ENCODE measurements at regions not wholly inside any gene's neighbourhood (a gene's known extent, or its start where the extent isn't known, plus 50 kb on each side); places are given as distances from the start of the nearest gene placed in this dataset.

GRCh38 chr4:188455062-188455752 is 316.0 kb downstream of the TRIML1 start:
- H3K36me3 ChIP-seq: no peaks in the 10 kb centered on the region
- TF ChIP-seq EP300 (IDR thresholded peaks at IDR 0.05): no peak
- no peak for TF ChIP-seq POLR2A (IDR thresholded peaks at IDR 0.05)
- no peak for TF ChIP-seq CTCF (IDR thresholded peaks at IDR 0.05)
- no peak for TF ChIP-seq POLR2AphosphoS5 (IDR thresholded peaks at IDR 0.05)
- 89 to 91% methylated on average over 6 of the region's 6 CpGs for WGBS, 2 donors
- peaks cover 0 to 9% (median 4%) of the 10 kb centered on the region in 4 donors for H3K4me1 ChIP-seq
- intact Hi-C loops (cut with DNase I): no loop called here
- no peaks in the 10 kb centered on the region for H3K9me3 ChIP-seq
- no peak for DNase-seq
- H3K27me3 ChIP-seq: no peaks in the 10 kb centered on the region
- H3K4me3 ChIP-seq: no peak overlapping the region
- no peak overlapping the region for H3K27ac ChIP-seq

DNA sequence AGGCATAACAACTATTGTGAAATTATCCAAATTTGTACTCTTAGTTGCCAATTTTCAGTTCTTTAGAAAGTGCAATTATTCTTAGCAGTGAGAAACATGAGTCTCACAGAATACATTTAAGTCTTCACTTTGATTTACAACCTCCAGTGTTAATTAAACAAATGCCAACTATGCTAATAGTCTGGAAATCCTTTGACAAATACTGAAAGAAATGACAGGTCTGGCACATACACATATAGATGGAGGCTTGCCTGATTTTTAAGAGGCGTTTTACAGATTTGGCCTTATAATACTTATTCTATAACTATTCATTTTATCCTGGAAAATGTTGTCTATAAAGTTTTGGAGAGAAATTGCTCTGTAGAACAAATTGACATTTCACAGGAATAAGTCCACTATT is 320.1 kb downstream of the TRIML1 start:
- Histone ChIP-seq H3K27me3 (no peaks in the 10 kb centered on the region), H3K9me3 (no peaks in the 10 kb centered on the region), H3K36me3 (no peaks in the 10 kb centered on the region), H3K4me1 (no peaks in the 10 kb centered on the region), H3K4me3 (no peak overlapping the region), H3K27ac (no peak overlapping the region)
- TF ChIP-seq POLR2A (IDR thresholded peaks at IDR 0.05): no peak
- no peak for TF ChIP-seq CTCF (IDR thresholded peaks at IDR 0.05)
- no peak for TF ChIP-seq EP300 (IDR thresholded peaks at IDR 0.05)
- no peak for TF ChIP-seq POLR2AphosphoS5 (IDR thresholded peaks at IDR 0.05)
- DNase-seq: no peak
- intact Hi-C loops (cut with DNase I): no loop called here
- WGBS, 2 donors: 76 to 80% methylated on average over 1 of the region's 1 CpG

DNA sequence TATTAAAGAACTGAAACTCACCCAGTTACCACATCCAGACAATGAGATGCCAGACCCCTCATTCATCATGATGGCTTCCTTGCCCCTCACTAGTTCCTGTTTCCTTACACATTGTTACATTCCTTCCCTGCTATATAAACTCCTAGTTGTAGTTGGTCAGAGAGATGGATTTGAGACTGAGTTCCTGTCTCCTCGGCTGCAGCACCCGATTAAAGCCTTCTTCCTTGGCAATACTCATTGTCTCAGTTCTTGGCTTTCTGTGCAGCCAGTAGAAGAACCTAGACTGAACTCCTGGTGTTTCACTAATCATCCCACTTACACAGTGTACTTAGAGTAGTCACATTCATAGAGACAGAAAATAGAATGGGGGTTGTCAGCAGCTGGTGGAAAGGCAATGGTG is 324.7 kb downstream of the TRIML1 start:
- no peak overlapping the region for H3K4me3 ChIP-seq
- no peaks in the 10 kb centered on the region for H3K27me3 ChIP-seq
- intact Hi-C loops (cut with DNase I): no loop called here
- no peak overlapping the region for H3K27ac ChIP-seq
- 62 to 85% methylated on average over 2 of the region's 2 CpGs for WGBS, 2 donors
- H3K36me3 ChIP-seq: no peaks in the 10 kb centered on the region
- H3K4me1 ChIP-seq: no peaks in the 10 kb centered on the region
- H3K9me3 ChIP-seq: no peaks in the 10 kb centered on the region
- no peak for DNase-seq
- TF ChIP-seq EP300 (IDR thresholded peaks at IDR 0.05) (no peak), CTCF (IDR thresholded peaks at IDR 0.05) (no peak), POLR2A (IDR thresholded peaks at IDR 0.05) (no peak), POLR2AphosphoS5 (IDR thresholded peaks at IDR 0.05) (no peak)

DNA sequence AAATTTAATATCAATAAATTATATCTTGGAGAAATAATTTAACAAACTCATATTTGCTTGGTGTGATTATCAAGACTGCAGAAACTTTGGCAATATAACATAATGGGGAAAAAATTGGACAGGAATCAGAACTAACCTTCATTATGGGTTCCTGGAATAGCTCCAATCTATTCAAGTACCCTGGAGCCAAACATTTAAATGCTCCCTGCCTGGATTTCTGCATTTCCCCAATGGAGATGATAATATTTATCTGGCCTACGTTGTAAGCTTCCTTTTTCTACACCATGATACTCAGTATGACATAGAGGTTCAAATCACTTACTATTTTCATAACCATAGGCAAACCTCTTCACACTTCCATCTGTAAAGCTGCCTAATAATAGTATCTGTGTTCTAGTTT is 326.8 kb downstream of the TRIML1 start:
- Histone ChIP-seq H3K27ac (no peak overlapping the region), H3K36me3 (no peaks in the 10 kb centered on the region), H3K4me1 (no peaks in the 10 kb centered on the region), H3K4me3 (no peak overlapping the region), H3K27me3 (no peaks in the 10 kb centered on the region), H3K9me3 (no peaks in the 10 kb centered on the region)
- WGBS, 2 donors: 33 to 55% methylated on average over 1 of the region's 1 CpG
- DNase-seq: no peak
- TF ChIP-seq POLR2AphosphoS5 (IDR thresholded peaks at IDR 0.05): no peak
- TF ChIP-seq POLR2A (IDR thresholded peaks at IDR 0.05): no peak
- no peak for TF ChIP-seq EP300 (IDR thresholded peaks at IDR 0.05)
- TF ChIP-seq CTCF (IDR thresholded peaks at IDR 0.05): no peak
- intact Hi-C loops (cut with DNase I): no loop called here

GRCh38 chr4:188484256-188484655 is 345.0 kb downstream of the TRIML1 start:
- H3K4me3 ChIP-seq: no peak overlapping the region
- intact Hi-C loops (cut with DNase I): no loop called here
- no peaks in the 10 kb centered on the region for H3K27me3 ChIP-seq
- DNase-seq: no peak
- 61 to 63% methylated on average over 5 of the region's 5 CpGs for WGBS, 2 donors
- H3K27ac ChIP-seq: no peak overlapping the region
- TF ChIP-seq EP300 (IDR thresholded peaks at IDR 0.05) (no peak), POLR2A (IDR thresholded peaks at IDR 0.05) (no peak), CTCF (IDR thresholded peaks at IDR 0.05) (no peak), POLR2AphosphoS5 (IDR thresholded peaks at IDR 0.05) (no peak)
- no peaks in the 10 kb centered on the region for H3K9me3 ChIP-seq
- no peaks in the 10 kb centered on the region for H3K4me1 ChIP-seq
- no peaks in the 10 kb centered on the region for H3K36me3 ChIP-seq
